ENCODE measurements at regions not wholly inside any gene's neighbourhood (a gene's known extent, or its start where the extent isn't known, plus 50 kb on each side); places are given as distances from the start of the nearest gene placed in this dataset.

- H3K27me3 ChIP-seq: peaks cover 46% of the 10 kb centered on the region
- no peaks in the 10 kb centered on the region for H3K4me1 ChIP-seq (ENCODE audit: control insufficient read depth in 1 of 2, insufficient read depth in 1 of 2, low read depth in 1 of 2, low read length in 1 of 2)
- TF ChIP-seq CTCF (IDR thresholded peaks at IDR 0.05): no peak
- H3K36me3 ChIP-seq: no peaks in the 10 kb centered on the region
- no peaks in the 10 kb centered on the region for H3K9me3 ChIP-seq
- H3K27ac ChIP-seq: no peak overlapping the region
- no peak overlapping the region for H3K4me3 ChIP-seq (ENCODE audit: low read depth in 1 of 2, low read length in 1 of 2)
Measured at GRCh38 chr5:74288038-74288437, 352.5 kb downstream of the ENC1 start.

DNA sequence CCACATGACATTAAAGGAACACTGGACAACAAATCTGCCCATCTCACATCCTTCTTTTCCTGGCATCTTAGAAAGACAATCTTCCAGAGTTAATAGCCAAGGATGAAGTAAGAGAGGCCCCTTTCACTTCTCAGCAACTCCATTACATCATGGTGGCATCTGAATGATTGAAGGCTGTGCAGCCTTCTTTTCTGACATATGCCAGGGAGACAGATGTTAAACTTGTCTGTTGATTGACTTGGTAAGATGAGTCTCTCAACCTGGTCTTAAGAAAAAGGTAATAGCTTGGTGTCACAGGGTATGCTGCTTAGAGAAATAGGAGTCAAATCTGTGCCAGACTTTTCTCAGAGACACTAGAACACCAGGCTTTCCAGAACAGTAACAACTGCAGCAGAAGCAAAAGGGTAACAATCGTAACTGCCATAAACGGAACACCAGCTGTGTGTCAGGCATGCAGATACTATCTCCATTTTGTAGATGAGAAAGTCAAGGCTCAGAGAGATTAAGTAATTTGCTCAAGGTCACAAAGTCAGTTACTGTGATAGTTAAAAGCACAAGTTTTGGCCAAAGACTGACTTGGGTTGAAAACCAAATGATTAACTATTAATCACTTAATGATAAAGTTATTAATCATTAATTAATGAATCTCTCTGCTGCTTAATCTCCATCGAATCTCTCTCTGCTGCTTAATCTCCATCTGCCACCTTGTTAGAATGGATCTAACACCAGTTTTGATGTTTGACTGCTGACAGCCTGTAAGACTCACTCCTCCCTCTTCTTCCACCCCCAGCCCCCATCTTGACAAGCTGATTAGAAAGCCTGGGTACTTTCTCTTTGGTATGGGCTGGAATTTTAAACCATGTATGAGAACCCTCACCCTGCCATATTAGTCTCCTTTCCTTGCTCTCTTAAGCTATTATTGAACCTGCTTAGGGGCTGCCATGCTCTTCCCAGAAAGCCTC, 353.5 kb downstream of the ENC1 start:
- H3K9me3 ChIP-seq: no peaks in the 10 kb centered on the region
- no peaks in the 10 kb centered on the region for H3K36me3 ChIP-seq
- H3K27ac ChIP-seq: no peak overlapping the region
- peaks cover 57% of the 10 kb centered on the region for H3K27me3 ChIP-seq
- H3K4me3 ChIP-seq (ENCODE audit: low read depth in 1 of 2, low read length in 1 of 2): no peak overlapping the region
- TF ChIP-seq CTCF (IDR thresholded peaks at IDR 0.05): no peak
- no peaks in the 10 kb centered on the region for H3K4me1 ChIP-seq (ENCODE audit: control insufficient read depth in 1 of 2, insufficient read depth in 1 of 2, low read depth in 1 of 2, low read length in 1 of 2)

DNA sequence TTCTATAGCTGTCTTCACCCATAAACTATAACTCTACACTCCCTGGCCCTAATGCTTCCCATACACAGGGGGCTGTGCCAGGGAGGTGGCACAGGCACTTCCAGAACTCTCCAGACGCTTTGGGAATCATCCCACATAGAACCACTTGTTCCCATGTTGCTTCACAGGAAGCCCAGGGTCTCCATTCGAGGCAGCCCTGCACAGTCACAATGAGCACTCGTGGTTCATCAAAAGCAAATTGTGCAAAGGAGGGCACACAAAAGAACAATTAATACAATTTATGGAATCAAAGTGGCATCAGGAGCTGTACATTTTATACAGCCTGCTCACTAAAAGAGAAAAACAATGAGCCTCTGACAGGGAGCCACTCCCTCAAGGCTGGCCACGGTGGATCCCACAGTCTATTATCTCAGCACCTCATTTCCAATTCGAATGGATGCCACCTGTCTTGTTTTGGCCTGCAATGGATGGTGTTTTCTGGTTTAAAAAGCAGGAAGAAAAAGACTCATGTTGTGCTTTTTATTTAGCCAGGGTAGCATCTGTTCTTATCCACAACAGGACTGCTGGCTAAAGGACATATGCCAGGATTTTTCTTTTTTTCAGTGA, 354.8 kb downstream of the ENC1 start:
- Histone ChIP-seq H3K4me1 (ENCODE audit: control insufficient read depth in 1 of 2, insufficient read depth in 1 of 2, low read depth in 1 of 2, low read length in 1 of 2) (no peaks in the 10 kb centered on the region), H3K36me3 (no peaks in the 10 kb centered on the region)
- TF ChIP-seq CTCF (IDR thresholded peaks at IDR 0.05): no peak

DNA sequence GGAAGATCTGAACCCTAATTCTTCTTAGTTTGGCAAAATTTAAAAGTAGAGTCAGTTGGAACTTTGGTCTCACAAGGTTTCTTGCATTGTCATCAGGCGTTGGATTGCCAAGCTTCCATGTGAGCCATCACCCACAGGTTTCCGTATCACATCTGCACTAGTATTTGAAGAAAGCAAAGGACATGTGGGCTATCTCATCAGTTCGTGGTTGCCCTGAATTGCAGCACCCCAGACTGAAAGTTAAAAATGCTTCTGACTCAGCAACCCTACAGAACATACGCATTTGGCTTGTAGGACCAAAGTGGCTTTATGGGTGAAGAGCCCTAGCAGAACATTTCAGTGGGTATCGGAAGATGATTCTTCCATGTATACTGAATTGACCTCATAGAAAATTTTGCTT, 358.0 kb downstream of the ENC1 start:
- TF ChIP-seq CTCF (IDR thresholded peaks at IDR 0.05): no peak
- Histone ChIP-seq H3K36me3 (no peaks in the 10 kb centered on the region), H3K9me3 (no peaks in the 10 kb centered on the region), H3K4me1 (ENCODE audit: control insufficient read depth in 1 of 2, insufficient read depth in 1 of 2, low read depth in 1 of 2, low read length in 1 of 2) (peaks cover 7 to 8% of the 10 kb centered on the region in 2 experiments), H3K27me3 (peaks cover 58% of the 10 kb centered on the region), H3K4me3 (ENCODE audit: low read depth in 1 of 2, low read length in 1 of 2) (no peak overlapping the region), H3K27ac (no peak overlapping the region)

More for the DNA sequence above, 354.8 kb downstream of the ENC1 start:
- H3K4me3 ChIP-seq (ENCODE audit: low read depth in 1 of 2, low read length in 1 of 2): no peak overlapping the region
- H3K9me3 ChIP-seq: no peaks in the 10 kb centered on the region
- H3K27me3 ChIP-seq: peaks cover 65% of the 10 kb centered on the region
- H3K27ac ChIP-seq: no peak overlapping the region

GRCh38 chr5:74281166-74281565, 359.4 kb downstream of the ENC1 start:
- H3K27me3 ChIP-seq: peaks cover 45% of the 10 kb centered on the region
- H3K36me3 ChIP-seq: no peaks in the 10 kb centered on the region
- H3K4me1 ChIP-seq (ENCODE audit: control insufficient read depth in 1 of 2, insufficient read depth in 1 of 2, low read depth in 1 of 2, low read length in 1 of 2): peaks cover 20 to 21% of the 10 kb centered on the region in 2 experiments
- H3K4me3 ChIP-seq (ENCODE audit: low read depth in 1 of 2, low read length in 1 of 2): no peak overlapping the region
- no peaks in the 10 kb centered on the region for H3K9me3 ChIP-seq
- no peak overlapping the region for H3K27ac ChIP-seq
- TF ChIP-seq CTCF (IDR thresholded peaks at IDR 0.05): no peak

Measured in neutrophil (primary cell).